IMR-90 (cell line): ENCODE measurements at regions not wholly inside any gene's neighbourhood (a gene's known extent, or its start where the extent isn't known, plus 50 kb on each side); places are given as distances from the start of the nearest gene placed in this dataset.

Source experiments
- ATAC-seq: fragments of 200-7000 bp; cut with Tn5 transposase; 2 replicates; pipeline ENCODE4 v1.9.1; 2020; ENCODE audit warnings: low read depth, mild to moderate bottlenecking, moderate library complexity
- BruUV-seq: library from RNA; stranded (reverse); fragments of 400-500 nt; replicated peaks from 2 replicates; lab custom pipeline; 2021; lab: Mats Ljungman, UMichigan
- CTCF ChIA-PET: fragments of 300-600 bp; formaldehyde crosslinking; extraction: SDS; loops from one replicate; lab custom pipeline; 2021; ENCODE audit warnings: antibody characterized with exemption; lab: Yijun Ruan, JAX
- POLR2A ChIA-PET: fragments of 300-600 bp; sonication (Branson Sonifier 250); formaldehyde crosslinking; loops from one replicate; lab custom pipeline; 2022; ENCODE audit warnings: antibody characterized with exemption; ENCODE audit not compliant: unreplicated experiment; lab: Charles Lee
- DNase-seq: peaks from one replicate; pipeline ENCODE4 v3.0.0; 2013
- H2AFZ ChIP-seq: replicated peaks from 2 replicates; pipeline ENCODE3; 2013; ENCODE audit warnings: low read length, mild to moderate bottlenecking; ENCODE audit not compliant: poor library complexity
- H2AK5ac ChIP-seq: 2 replicates; pipeline ENCODE4 v1.6.1; 2013; ENCODE audit warnings: low read depth, low read length, inconsistent platforms
- H2AK9ac ChIP-seq: replicated peaks from 2 replicates; pipeline ENCODE3; 2013; ENCODE audit warnings: mild to moderate bottlenecking, low read depth, low read length, moderate library complexity; ENCODE audit not compliant: poor library complexity
- H2BK120ac ChIP-seq: 2 replicates; pipeline ENCODE4 v1.6.1; 2013; ENCODE audit warnings: low read depth, low read length, inconsistent platforms
- H2BK15ac ChIP-seq: 3 replicates; pipeline ENCODE4 v1.6.1; 2013; ENCODE audit warnings: low read depth, low read length, inconsistent platforms
- H2BK20ac ChIP-seq: 2 replicates; pipeline ENCODE4 v1.6.1; 2013; ENCODE audit warnings: low read depth, mild to moderate bottlenecking, inconsistent platforms, low read length, moderate library complexity
- H2BK5ac ChIP-seq: 2 replicates; pipeline ENCODE4 v1.6.1; 2013; ENCODE audit warnings: mild to moderate bottlenecking, low read depth, low read length, inconsistent platforms; ENCODE audit not compliant: poor library complexity, severe bottlenecking
- H3K14ac ChIP-seq: replicated peaks from 2 replicates; pipeline ENCODE4 v1.6.1; 2013; ENCODE audit warnings: low read depth, low read length, inconsistent platforms
- H3K18ac ChIP-seq: 2 replicates; pipeline ENCODE4 v1.6.1; 2013; ENCODE audit warnings: low read depth, low read length, control low read depth
- H3K23ac ChIP-seq: 2 replicates; pipeline ENCODE4 v1.6.1; 2013; ENCODE audit warnings: low read depth, low read length, inconsistent platforms
- H3K27ac ChIP-seq: 2 replicates; pipeline ENCODE4 v1.5.1; 2013; ENCODE audit warnings: mild to moderate bottlenecking, control low read depth, low read length; ENCODE audit not compliant: insufficient read depth
- H3K27me3 ChIP-seq: 2 replicates; pipeline ENCODE4 v1.6.1; 2013; ENCODE audit warnings: low read length; ENCODE audit not compliant: control insufficient read depth, insufficient read depth
- H3K36me3 ChIP-seq: 2 replicates; pipeline ENCODE4 v1.6.1; 2013; ENCODE audit warnings: low read length, mixed read lengths; ENCODE audit not compliant: control insufficient read depth, insufficient read depth
- H3K4ac ChIP-seq: 2 replicates; pipeline ENCODE4 v1.6.1; 2013; ENCODE audit warnings: low read depth, low read length, inconsistent platforms
- H3K4me1 ChIP-seq: 2 replicates; pipeline ENCODE4 v1.6.1; 2013; ENCODE audit warnings: low read length, mixed read lengths; ENCODE audit not compliant: control insufficient read depth, insufficient read depth
- H3K4me2 ChIP-seq: 2 replicates; pipeline ENCODE4 v1.6.1; 2013; ENCODE audit warnings: low read depth, mild to moderate bottlenecking, control low read depth, low read length, moderate library complexity
- H3K4me3 ChIP-seq: 2 replicates; pipeline ENCODE4 v1.5.1; 2013; ENCODE audit warnings: low read depth, mild to moderate bottlenecking, control low read depth, low read length, moderate library complexity; ENCODE audit not compliant: insufficient read depth
- H3K56ac ChIP-seq: 2 replicates; pipeline ENCODE4 v1.6.1; 2013; ENCODE audit warnings: low read length, inconsistent platforms; ENCODE audit not compliant: insufficient read depth; ENCODE audit errors: extremely low read depth
- H3K79me1 ChIP-seq, 2 experiments: 2 replicates each; pipeline ENCODE4 v1.6.1; 2013; ENCODE audit warnings: low read length in 2 of 2, inconsistent platforms in 1 of 2, low read depth in 1 of 2
- H3K9ac ChIP-seq: 2 replicates; pipeline ENCODE4 v1.6.1; 2013; ENCODE audit warnings: low read depth, low read length, control low read depth
- H3K9me1 ChIP-seq: 2 replicates; pipeline ENCODE4 v1.6.1; 2013; ENCODE audit warnings: low read length, inconsistent platforms; ENCODE audit not compliant: insufficient read depth
- H3K9me3 ChIP-seq: 2 replicates; pipeline ENCODE4 v1.6.1; 2013; ENCODE audit warnings: low read length; ENCODE audit not compliant: control insufficient read depth, insufficient read depth
- H4K20me1 ChIP-seq: 2 replicates; pipeline ENCODE4 v1.6.1; 2013; ENCODE audit warnings: low read length, inconsistent platforms; ENCODE audit not compliant: insufficient read depth
- H4K5ac ChIP-seq: 2 replicates; pipeline ENCODE4 v1.6.1; 2013; ENCODE audit warnings: mild to moderate bottlenecking, low read depth, low read length, control low read depth
- H4K8ac ChIP-seq, 2 experiments: 2 replicates each; pipeline ENCODE4 v1.6.1; 2013; ENCODE audit warnings: low read depth in 2 of 2, low read length in 2 of 2, control low read depth in 1 of 2, inconsistent platforms in 1 of 2
- H4K91ac ChIP-seq: 2 replicates; pipeline ENCODE4 v1.6.1; 2013; ENCODE audit warnings: low read depth, low read length, inconsistent platforms; ENCODE audit not compliant: insufficient read depth
- FOS ChIP-seq: fragments of 150-350 bp; IDR thresholded peaks from 2 replicates; pipeline ENCODE4 v1.6.1; 2016; ENCODE audit warnings: low read depth, low read length
- MAFK ChIP-seq: IDR thresholded peaks from 2 replicates; pipeline ENCODE4 v1.6.1; 2012; ENCODE audit warnings: low read depth, low read length, improper control_type of control experiment
- POLR2A ChIP-seq: IDR thresholded peaks from 2 replicates; pipeline ENCODE4 v1.6.1; 2012; ENCODE audit warnings: mild to moderate bottlenecking, low read depth, low read length
- RAD21 ChIP-seq: IDR thresholded peaks from 2 replicates; pipeline ENCODE4 v1.6.1; 2012; ENCODE audit warnings: low read length, improper control_type of control experiment
- RFX5 ChIP-seq: IDR thresholded peaks from 2 replicates; pipeline ENCODE4 v1.8.0; 2012; ENCODE audit warnings: low read depth, mild to moderate bottlenecking, low read length, moderate library complexity
- SMC3 ChIP-seq: fragments of 150-350 bp; IDR thresholded peaks from 2 replicates; pipeline ENCODE4 v1.6.1; 2016; ENCODE audit warnings: low read depth, mild to moderate bottlenecking, antibody characterized with exemption, low read length, moderate library complexity
- USF2 ChIP-seq: fragments of 150-350 bp; IDR thresholded peaks from 2 replicates; pipeline ENCODE4 v1.6.1; 2017; ENCODE audit warnings: mild to moderate bottlenecking, antibody characterized with exemption, low read length, low read depth
- WGBS, 2 experiments: methylation state at CpG; one replicate each; pipeline versions ENCODE4 v1.1.5 to v1.1.7; 2013; ENCODE audit warnings: missing lambda C conversion rate in 2 of 2; ENCODE audit not compliant: insufficient read length in 1 of 2; ENCODE audit errors: extremely low coverage in 2 of 2; 5-methylcytosine and 5-hydroxymethylcytosine counted together
- dilution Hi-C: fragments of 300-500 bp; cut with HindIII; formaldehyde crosslinking; loops from one replicate; pipeline ENCODE4 v1.14.3; 2018; ENCODE audit warnings: low sequenced_read_pairs; ENCODE audit not compliant: unreplicated experiment
- in situ Hi-C: fragments of 300-500 bp; cut with MboI; formaldehyde crosslinking; loops from 3 replicates; pipeline ENCODE4 v1.14.3; 2019; ENCODE audit warnings: low sequenced_read_pairs, inconsistent platforms, mixed read lengths
- intact Hi-C: fragments of 100-400 bp; cut with micrococcal nuclease; formaldehyde crosslinking; loops from 2 replicates; pipeline ENCODE4 v1.10.0; 2022

- no peaks in the 10 kb centered on the region for H3K79me1 ChIP-seq
- no CpG with 5 or more reads among the region's 1 CpG for WGBS, 2 experiments
- dilution Hi-C loops: no loop called here
Observed at GRCh38 chr4:19623866-19624265, 627.8 kb upstream of the SLIT2 start.

More at GRCh38 chr4:19623866-19624265, 627.8 kb upstream of the SLIT2 start:
- no TSS peak for BruUV-seq
- H3K27me3 ChIP-seq: no peaks in the 10 kb centered on the region
- ChIA-PET POLR2A (no interaction called here), CTCF (no interaction called here)
- no peak overlapping the region for H4K5ac ChIP-seq
- H3K18ac ChIP-seq: no peak overlapping the region
- H3K4me3 ChIP-seq: no peak overlapping the region
- H2BK15ac ChIP-seq: no peak overlapping the region
- no peak overlapping the region for H3K56ac ChIP-seq
- no peak overlapping the region for H3K14ac ChIP-seq
- H2AFZ ChIP-seq: no peak overlapping the region
- H3K4me1 ChIP-seq: no peaks in the 10 kb centered on the region
- ATAC-seq (no peak), DNase-seq (peak; percentile 10)
- no peak overlapping the region for H3K27ac ChIP-seq
- in situ Hi-C loops: no loop called here
- H2BK5ac ChIP-seq: no peak overlapping the region
- H2BK20ac ChIP-seq: no peak overlapping the region
- intact Hi-C loops: no loop called here
- no peak overlapping the region for H2AK5ac ChIP-seq
- no peaks in the 10 kb centered on the region for H3K36me3 ChIP-seq
- no peak overlapping the region for H3K4me2 ChIP-seq
- H4K20me1 ChIP-seq: no peaks in the 10 kb centered on the region
- H3K4ac ChIP-seq: no peak overlapping the region
- H4K91ac ChIP-seq: no peak overlapping the region
- H3K9ac ChIP-seq: no peak overlapping the region
- H2BK120ac ChIP-seq: no peak overlapping the region
- no peak overlapping the region for H2AK9ac ChIP-seq
- H4K8ac ChIP-seq: no peak overlapping the region
- H3K9me3 ChIP-seq: no peaks in the 10 kb centered on the region
- H3K23ac ChIP-seq: no peak overlapping the region
- TF ChIP-seq FOS: no peak
- no peak for TF ChIP-seq USF2
- TF ChIP-seq RAD21: no peak
- TF ChIP-seq RFX5: no peak
- no peak for TF ChIP-seq SMC3
- no peak for TF ChIP-seq MAFK
- TF ChIP-seq POLR2A: no peak
- H3K9me1 ChIP-seq: no peaks in the 10 kb centered on the region
